MM.1S (cell line): ENCODE measurements at regions not wholly inside any gene's neighbourhood (a gene's known extent, or its start where the extent isn't known, plus 50 kb on each side); places are given as distances from the start of the nearest gene placed in this dataset.

ENCODE experiments used
- DNase-seq: peaks from one replicate; pipeline ENCODE4 v3.0.0-alpha.2; 2015
- H2AFZ ChIP-seq: fragments of 300-600 bp; sonication (generic); 2 replicates; pipeline ENCODE4 v1.6.0; 2016; ENCODE audit warnings: antibody characterized with exemption, low read length
- H3F3A ChIP-seq: fragments of 300-600 bp; sonication (generic); 2 replicates; pipeline ENCODE4 v1.6.1; 2016; ENCODE audit warnings: mild to moderate bottlenecking, antibody characterized with exemption, low read length, moderate library complexity, mixed read lengths; ENCODE audit not compliant: insufficient read depth
- H3K27ac ChIP-seq: fragments of 300-600 bp; sonication (generic); 2 replicates; pipeline ENCODE4 v1.5.1; 2016; ENCODE audit warnings: mild to moderate bottlenecking, low read length
- H3K27me3 ChIP-seq: fragments of 300-600 bp; sonication (generic); replicated peaks from 2 replicates; pipeline ENCODE4 v1.6.0; 2016; ENCODE audit warnings: low read length; ENCODE audit not compliant: insufficient read depth
- H3K36me3 ChIP-seq: fragments of 300-600 bp; sonication (generic); replicated peaks from 2 replicates; pipeline ENCODE4 v1.6.1; 2016; ENCODE audit warnings: mild to moderate bottlenecking, low read length, mixed read lengths; ENCODE audit not compliant: insufficient read depth
- H3K4me1 ChIP-seq: fragments of 300-600 bp; sonication (generic); 2 replicates; pipeline ENCODE4 v1.6.1; 2016; ENCODE audit warnings: low read length, mixed read lengths
- H3K4me2 ChIP-seq: fragments of 300-600 bp; sonication (generic); 2 replicates; pipeline ENCODE4 v1.6.0; 2016; ENCODE audit warnings: low read depth, low read length
- H3K4me3 ChIP-seq: fragments of 300-600 bp; sonication (generic); 2 replicates; pipeline ENCODE4 v1.5.1; 2016; ENCODE audit warnings: low read length, mixed read lengths
- H3K79me2 ChIP-seq: fragments of 300-600 bp; sonication (generic); 2 replicates; pipeline ENCODE4 v1.6.1; 2016; ENCODE audit warnings: mixed run types, low read length, mixed read lengths
- H3K9ac ChIP-seq: fragments of 300-600 bp; sonication (generic); 2 replicates; pipeline ENCODE4 v1.6.1; 2016; ENCODE audit warnings: low read length, mixed read lengths
- H3K9me2 ChIP-seq: fragments of 300-600 bp; sonication (generic); replicated peaks from 2 replicates; pipeline ENCODE4 v1.6.1; 2016; ENCODE audit warnings: mild to moderate bottlenecking, low read length, mixed read lengths; ENCODE audit not compliant: insufficient read depth
- H3K9me3 ChIP-seq: fragments of 300-600 bp; sonication (generic); replicated peaks from 2 replicates; pipeline ENCODE4 v1.6.1; 2016; ENCODE audit warnings: mild to moderate bottlenecking, low read length, mixed read lengths; ENCODE audit not compliant: insufficient read depth
- H4K20me1 ChIP-seq: fragments of 300-600 bp; sonication (generic); 2 replicates; pipeline ENCODE4 v1.6.1; 2016; ENCODE audit warnings: mild to moderate bottlenecking, low read length, moderate library complexity, mixed read lengths; ENCODE audit not compliant: insufficient read depth
- CTCF ChIP-seq: fragments of 300-600 bp; sonication (generic); IDR thresholded peaks from 2 replicates; pipeline ENCODE4 v1.5.1; 2016; ENCODE audit warnings: antibody characterized with exemption, low read length, mixed read lengths
- EZH2 ChIP-seq: fragments of 300-600 bp; sonication (generic); optimal IDR thresholded peaks from 2 replicates; pipeline ENCODE3; 2017; ENCODE audit warnings: low read depth, mild to moderate bottlenecking, antibody characterized with exemption, low read length, mixed read lengths
- EZH2phosphoT487 ChIP-seq: fragments of 300-600 bp; sonication (generic); IDR thresholded peaks from 2 replicates; pipeline ENCODE4 v1.6.1; 2018; ENCODE audit warnings: antibody characterized with exemption, low read length

GRCh38 chr18:78849458-78849857 lies 130.2 kb upstream of the SALL3 start:
- no peak overlapping the region for H3K4me2 ChIP-seq
- no peak overlapping the region for H3K9ac ChIP-seq
- DNase-seq, result no peak
- no peaks in the 10 kb centered on the region for H3F3A ChIP-seq
- H3K9me3 ChIP-seq, result no peaks in the 10 kb centered on the region
- H3K79me2 ChIP-seq, result no peaks in the 10 kb centered on the region
- H3K27ac ChIP-seq, result no peak overlapping the region
- H3K4me3 ChIP-seq, result no peak overlapping the region
- H3K4me1 ChIP-seq, result no peaks in the 10 kb centered on the region
- no peaks in the 10 kb centered on the region for H3K27me3 ChIP-seq
- TF ChIP-seq CTCF, result no peak
- TF ChIP-seq EZH2phosphoT487, result no peak
- TF ChIP-seq EZH2, result no peak
- H3K36me3 ChIP-seq, result no peaks in the 10 kb centered on the region
- H4K20me1 ChIP-seq, result no peaks in the 10 kb centered on the region
- H2AFZ ChIP-seq, result no peak overlapping the region
- no peaks in the 10 kb centered on the region for H3K9me2 ChIP-seq

- Histone ChIP-seq H3K9ac (no peak overlapping the region), H3F3A (no peaks in the 10 kb centered on the region), H3K4me3 (no peak overlapping the region), H3K36me3 (no peaks in the 10 kb centered on the region), H3K79me2 (no peaks in the 10 kb centered on the region), H3K27me3 (no peaks in the 10 kb centered on the region), H4K20me1 (no peaks in the 10 kb centered on the region), H3K4me1 (no peaks in the 10 kb centered on the region), H2AFZ (no peak overlapping the region), H3K27ac (no peak overlapping the region), H3K4me2 (no peak overlapping the region), H3K9me2 (no peaks in the 10 kb centered on the region), H3K9me3 (no peaks in the 10 kb centered on the region)
- no peak for DNase-seq
- TF ChIP-seq EZH2phosphoT487, result no peak
- TF ChIP-seq CTCF, result no peak
- no peak for TF ChIP-seq EZH2
Observed at GRCh38 chr18:78853341-78853740, 126.3 kb upstream of the SALL3 start.

- Histone ChIP-seq H3K4me2 (no peak overlapping the region), H4K20me1 (no peaks in the 10 kb centered on the region), H3K4me3 (no peak overlapping the region), H3K36me3 (no peaks in the 10 kb centered on the region), H3K9me3 (no peaks in the 10 kb centered on the region), H3K9ac (no peak overlapping the region), H3K27me3 (no peaks in the 10 kb centered on the region), H3K4me1 (no peaks in the 10 kb centered on the region), H3F3A (no peaks in the 10 kb centered on the region), H3K9me2 (no peaks in the 10 kb centered on the region), H2AFZ (no peak overlapping the region), H3K79me2 (no peaks in the 10 kb centered on the region), H3K27ac (no peak overlapping the region)
- no peak for DNase-seq
- no peak for TF ChIP-seq CTCF
- TF ChIP-seq EZH2phosphoT487, result no peak
- TF ChIP-seq EZH2, result no peak
Observed at GRCh38 chr18:78855188-78855587, 124.4 kb upstream of the SALL3 start.
